Astrocyte of the cerebellum (primary cell): ENCODE measurements at regions not wholly inside any gene's neighbourhood (a gene's known extent, or its start where the extent isn't known, plus 50 kb on each side); places are given as distances from the start of the nearest gene placed in this dataset.

Experiments
- DNase-seq: peaks from one replicate; pipeline ENCODE4 v3.0.0-alpha.2; 2011; ENCODE audit warnings: low read depth
- H3K4me3 ChIP-seq: 2 replicates; pipeline ENCODE4 v1.5.1; 2011; ENCODE audit warnings: mild to moderate bottlenecking, low read depth, low read length, moderate library complexity
- in situ Hi-C: cut with HindIII; loops from 2 replicates; pipeline ENCODE4 v1.10.0; 2017; ENCODE audit warnings: low sequenced_read_pairs
- TF ChIP-seq, protein P1 (sequence below): IDR thresholded peaks from 2 replicates; pipeline ENCODE4 v1.5.1; 2012; ENCODE audit warnings: low read length, low read depth, moderate library complexity, mild to moderate bottlenecking; ENCODE audit errors: missing control alignments

DNA sequence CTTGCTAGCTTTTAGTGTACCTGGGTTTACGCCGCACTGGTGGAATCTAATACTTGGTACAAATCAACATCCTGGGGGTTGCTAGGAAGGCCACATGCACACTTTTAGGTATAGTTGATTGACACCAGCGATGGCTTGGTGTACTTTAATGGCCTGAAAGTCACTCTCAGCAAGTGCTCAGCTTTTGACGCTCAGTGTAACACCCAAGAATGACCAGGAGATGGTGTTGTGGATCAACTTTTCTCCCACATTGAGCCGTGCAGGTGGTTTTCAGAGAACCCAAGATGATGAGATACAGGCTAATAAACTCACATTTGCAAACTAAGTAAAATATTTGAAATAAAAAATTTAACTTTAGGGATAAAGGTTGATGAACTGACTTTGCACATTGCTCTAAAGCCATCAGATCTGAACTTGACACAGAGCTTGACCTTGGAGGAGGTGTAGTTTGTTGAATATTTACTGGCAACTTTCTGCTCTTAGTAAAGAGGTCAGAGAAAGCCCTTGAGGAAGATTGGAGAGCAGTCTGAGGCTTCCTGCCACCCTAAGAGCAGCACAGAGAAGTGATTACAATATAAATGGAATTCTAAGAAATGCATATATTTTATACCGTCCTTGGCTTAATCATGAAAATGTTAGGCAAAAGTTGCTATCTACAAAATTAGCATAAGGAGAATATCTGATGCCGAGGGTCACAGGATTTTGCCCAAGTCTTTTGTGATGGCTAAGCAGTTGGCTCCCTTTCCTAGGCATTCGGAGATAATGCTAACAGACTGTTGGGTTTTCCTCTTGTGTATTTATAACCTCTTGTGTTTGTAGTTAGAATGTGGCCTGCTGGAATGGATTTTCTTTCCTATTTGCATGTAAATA lies 143.4 kb upstream of the RASGRP1 start:
- TF ChIP-seq, protein P1, sequence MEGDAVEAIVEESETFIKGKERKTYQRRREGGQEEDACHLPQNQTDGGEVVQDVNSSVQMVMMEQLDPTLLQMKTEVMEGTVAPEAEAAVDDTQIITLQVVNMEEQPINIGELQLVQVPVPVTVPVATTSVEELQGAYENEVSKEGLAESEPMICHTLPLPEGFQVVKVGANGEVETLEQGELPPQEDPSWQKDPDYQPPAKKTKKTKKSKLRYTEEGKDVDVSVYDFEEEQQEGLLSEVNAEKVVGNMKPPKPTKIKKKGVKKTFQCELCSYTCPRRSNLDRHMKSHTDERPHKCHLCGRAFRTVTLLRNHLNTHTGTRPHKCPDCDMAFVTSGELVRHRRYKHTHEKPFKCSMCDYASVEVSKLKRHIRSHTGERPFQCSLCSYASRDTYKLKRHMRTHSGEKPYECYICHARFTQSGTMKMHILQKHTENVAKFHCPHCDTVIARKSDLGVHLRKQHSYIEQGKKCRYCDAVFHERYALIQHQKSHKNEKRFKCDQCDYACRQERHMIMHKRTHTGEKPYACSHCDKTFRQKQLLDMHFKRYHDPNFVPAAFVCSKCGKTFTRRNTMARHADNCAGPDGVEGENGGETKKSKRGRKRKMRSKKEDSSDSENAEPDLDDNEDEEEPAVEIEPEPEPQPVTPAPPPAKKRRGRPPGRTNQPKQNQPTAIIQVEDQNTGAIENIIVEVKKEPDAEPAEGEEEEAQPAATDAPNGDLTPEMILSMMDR: peak; percentile 82
- peak; percentile 55 for DNase-seq
- H3K4me3 ChIP-seq: no peak overlapping the region
- in situ Hi-C loops: no loop called here

DNA sequence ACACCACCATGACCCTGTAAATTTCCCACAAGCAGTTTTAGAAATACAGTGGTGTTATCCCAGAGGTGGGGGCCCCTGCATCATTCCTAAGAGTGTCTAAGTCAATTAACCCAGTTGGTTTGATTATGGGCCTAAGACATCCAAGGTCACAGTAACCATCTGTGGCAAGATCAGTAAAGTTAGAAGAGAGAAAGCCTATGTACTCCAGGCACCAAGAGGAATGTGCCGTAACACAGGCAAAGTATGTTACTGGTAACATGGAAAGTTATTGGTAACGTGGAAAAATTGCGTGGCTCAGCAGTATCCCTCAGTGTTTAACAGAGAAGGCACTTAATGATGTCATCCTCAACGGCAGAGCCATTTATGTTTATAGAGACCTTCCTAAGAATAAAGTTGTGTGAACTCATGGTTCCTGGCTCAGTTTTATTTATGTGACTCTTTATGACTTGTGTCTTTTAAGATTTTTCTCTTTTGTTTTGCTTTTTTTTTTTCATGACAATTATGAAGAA lies 144.1 kb upstream of the RASGRP1 start:
- TF ChIP-seq, protein P1: no peak
- DNase-seq: no peak
- H3K4me3 ChIP-seq: no peak overlapping the region
- in situ Hi-C loops: no loop called here

DNA sequence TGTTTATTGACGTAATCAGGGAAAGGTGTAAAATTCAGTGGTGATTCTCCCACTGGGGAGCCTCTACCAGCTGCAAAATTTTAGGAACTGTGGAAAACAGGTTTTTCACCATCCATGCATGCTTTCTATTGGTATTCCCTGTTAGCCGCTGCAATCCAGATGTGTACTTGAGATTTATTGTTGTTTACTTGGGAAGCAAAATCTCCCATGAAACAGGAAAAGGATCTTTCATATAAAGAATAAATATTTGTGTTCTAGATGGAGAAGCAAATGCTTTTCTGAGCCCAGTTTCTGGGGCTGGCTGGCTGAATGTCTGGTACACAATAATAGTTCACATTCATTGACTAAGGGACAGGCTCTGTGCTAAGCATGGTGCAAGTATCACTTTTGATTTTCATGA lies 144.6 kb upstream of the RASGRP1 start:
- no peak for DNase-seq
- TF ChIP-seq, protein P1: no peak
- H3K4me3 ChIP-seq: no peak overlapping the region
- in situ Hi-C loops: no loop called here

DNA sequence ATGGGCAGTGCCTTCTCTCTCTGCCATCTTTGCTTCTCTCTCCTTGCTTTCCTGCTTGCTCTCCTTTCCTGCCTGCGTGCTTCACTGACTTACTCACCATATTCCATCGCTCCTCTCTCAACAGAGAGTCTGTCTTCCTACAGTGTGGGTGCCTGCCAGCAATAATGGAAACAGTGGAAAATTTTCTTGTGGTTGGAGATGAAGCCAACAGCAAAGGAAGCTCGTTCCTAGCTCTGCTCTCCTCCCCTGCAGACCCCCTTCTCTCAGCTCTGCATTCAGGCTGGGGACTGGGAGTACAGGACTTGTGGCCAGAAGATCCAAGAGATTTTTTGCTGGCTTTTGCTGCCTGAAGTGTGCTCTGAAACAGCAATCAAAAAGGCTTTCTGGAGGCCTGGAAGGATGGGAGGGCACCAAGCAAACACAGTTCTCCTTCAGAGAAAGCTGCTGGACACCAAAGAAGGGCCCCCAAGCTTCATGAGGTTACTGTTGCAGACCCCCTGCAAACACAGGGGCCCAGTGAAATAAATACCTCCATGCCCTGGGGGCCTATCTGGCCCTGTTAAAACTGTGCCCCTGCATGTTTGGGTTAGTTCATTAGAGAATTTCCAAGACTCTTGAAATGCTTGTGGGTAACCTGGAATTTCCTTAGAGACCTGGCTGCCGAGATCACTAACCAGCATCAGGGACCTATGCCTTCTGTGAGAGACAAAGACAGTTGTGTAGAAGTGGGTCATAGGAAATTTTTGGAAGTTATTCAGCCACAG lies 149.9 kb upstream of the RASGRP1 start:
- H3K4me3 ChIP-seq: no peak overlapping the region
- TF ChIP-seq, protein P1: no peak
- in situ Hi-C loops: loop anchor here (5.0 kb wide), 1 partner anchor 858 kb away; no protein-coding TSS in a partner anchor
- peak; percentile 95 for DNase-seq

DNA sequence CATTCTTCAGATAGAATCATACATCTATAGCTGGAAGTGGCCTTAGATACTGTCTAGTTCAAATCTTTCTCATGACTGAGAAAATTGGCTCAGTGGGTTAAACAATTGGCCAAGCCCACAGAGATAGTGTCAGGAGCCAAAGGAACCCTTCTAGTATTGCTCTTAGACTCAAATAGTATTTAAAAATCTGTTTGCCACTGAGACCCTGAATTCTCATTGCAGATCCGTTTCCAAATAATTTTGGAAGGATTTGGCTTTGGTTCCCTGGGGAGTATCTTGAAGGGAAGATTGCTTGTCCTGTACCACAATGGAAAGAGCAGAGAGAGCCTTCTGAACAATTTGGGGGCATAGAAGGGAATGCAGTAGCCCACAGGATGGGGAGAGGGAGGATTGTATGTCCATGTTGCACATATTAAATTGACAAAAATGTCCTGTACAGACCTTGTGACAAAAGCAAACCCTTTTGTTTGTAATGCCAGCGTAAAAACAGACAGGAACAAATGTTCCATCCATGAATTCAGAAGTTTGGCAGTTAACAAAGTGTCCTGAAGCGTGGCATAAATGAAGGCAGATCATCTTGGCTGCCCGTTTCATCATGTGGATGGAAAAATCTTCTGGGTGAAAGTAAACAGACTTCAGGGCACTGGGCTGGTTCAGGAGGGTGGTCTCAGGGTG lies 156.4 kb upstream of the RASGRP1 start:
- no peak for DNase-seq
- no peak overlapping the region for H3K4me3 ChIP-seq
- in situ Hi-C loops: no loop called here
- TF ChIP-seq, protein P1: no peak

DNA sequence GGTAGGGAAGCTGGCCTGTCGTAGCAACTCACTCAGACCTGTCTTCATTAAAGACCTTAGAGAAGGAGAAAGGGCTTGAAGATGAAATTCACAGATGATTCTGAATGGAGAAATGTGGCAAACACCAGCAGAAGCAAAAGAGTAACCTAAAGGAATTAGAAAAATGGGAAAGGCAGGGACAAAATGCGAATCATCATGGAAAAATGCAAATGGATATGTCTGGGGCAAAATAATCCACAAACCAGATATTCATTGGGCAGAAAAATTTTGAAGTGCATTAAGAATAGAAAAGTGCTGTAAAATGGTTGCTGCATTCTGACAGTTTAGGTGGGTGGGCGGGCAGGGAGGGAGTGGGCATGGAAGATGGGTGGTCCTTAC lies 156.9 kb upstream of the RASGRP1 start:
- TF ChIP-seq, protein P1: no peak
- H3K4me3 ChIP-seq: no peak overlapping the region
- in situ Hi-C loops: no loop called here
- DNase-seq: no peak
